GM21367 (cell line): ENCODE measurements at regions not wholly inside any gene's neighbourhood (a gene's known extent, or its start where the extent isn't known, plus 50 kb on each side); places are given as distances from the start of the nearest gene placed in this dataset.

Source experiments
- ATAC-seq: cut with Tn5 transposase; IDR thresholded peaks from one replicate; pipeline ENCODE4 v1.9.1; 2021; ENCODE audit not compliant: unreplicated experiment

GRCh38 chr3:147744967-147745366 is 335.8 kb downstream of the ZIC1 start:
- ATAC-seq, result no peak

- ATAC-seq, result no peak
Measured at GRCh38 chr3:147755310-147755709, 346.1 kb downstream of the ZIC1 start.

GRCh38 chr3:147756476-147756875 is 347.3 kb downstream of the ZIC1 start:
- ATAC-seq, result no peak

- ATAC-seq, result no peak
Measured at GRCh38 chr3:147757866-147758265, 348.7 kb downstream of the ZIC1 start.

- no peak for ATAC-seq
Measured at GRCh38 chr3:147758771-147759170, 349.6 kb downstream of the ZIC1 start.

- no peak for ATAC-seq
Measured at GRCh38 chr3:147760085-147760484, 350.9 kb downstream of the ZIC1 start.

- no peak for ATAC-seq
Measured at GRCh38 chr3:147760941-147761340, 351.8 kb downstream of the ZIC1 start.

- no peak for ATAC-seq
Measured at GRCh38 chr3:147773116-147773630, 364.0 kb downstream of the ZIC1 start.

- no peak for ATAC-seq
Measured at GRCh38 chr3:147775411-147775810, 366.2 kb downstream of the ZIC1 start.

GRCh38 chr3:147775816-147776530 is 366.8 kb downstream of the ZIC1 start:
- no peak for ATAC-seq

GRCh38 chr3:147793841-147794240 is 384.7 kb downstream of the ZIC1 start:
- ATAC-seq, result no peak

- ATAC-seq, result no peak
Measured at GRCh38 chr3:147794596-147794995, 385.4 kb downstream of the ZIC1 start.

GRCh38 chr3:147795418-147795817 is 386.3 kb downstream of the ZIC1 start:
- no peak for ATAC-seq

GRCh38 chr3:147797095-147797494 is 387.9 kb downstream of the ZIC1 start:
- no peak for ATAC-seq

GRCh38 chr3:147799601-147800000 is 390.4 kb downstream of the ZIC1 start:
- no peak for ATAC-seq

GRCh38 chr3:147807776-147808175 is 398.6 kb downstream of the ZIC1 start:
- no peak for ATAC-seq

- ATAC-seq, result no peak
Measured at GRCh38 chr3:147809206-147809605, 400.0 kb downstream of the ZIC1 start.

- ATAC-seq, result no peak
Measured at GRCh38 chr3:147812186-147812911, 403.2 kb downstream of the ZIC1 start.

GRCh38 chr3:147813256-147813655 is 404.1 kb downstream of the ZIC1 start:
- ATAC-seq, result no peak

GRCh38 chr3:147816752-147817151 is 407.6 kb downstream of the ZIC1 start:
- no peak for ATAC-seq

- no peak for ATAC-seq
Measured at GRCh38 chr3:147832611-147833010, 423.4 kb downstream of the ZIC1 start.

- no peak for ATAC-seq
Measured at GRCh38 chr3:147836330-147836729, 427.2 kb downstream of the ZIC1 start.
